D721Med (cell line): ENCODE measurements at regions not wholly inside any gene's neighbourhood (a gene's known extent, or its start where the extent isn't known, plus 50 kb on each side); places are given as distances from the start of the nearest gene placed in this dataset.

Source experiments
- DNase-seq: peaks from one replicate; pipeline ENCODE4 v3.0.0; 2011; ENCODE audit warnings: low spot score; ENCODE audit not compliant: insufficient read length
- FAIRE-seq: peaks from 2 replicates; lab custom pipeline; 2011; peaks lifted over from hg19 to GRCh38; lab: Jason Lieb, UNC
- CTCF ChIP-seq: IDR thresholded peaks from 2 replicates; pipeline ENCODE4 v1.5.1; 2012; ENCODE audit warnings: mild to moderate bottlenecking, control low read depth; ENCODE audit not compliant: insufficient read depth; ENCODE audit errors: missing control alignments

GRCh38 chr11:129680907-129681306 lies 134.7 kb upstream of the TMEM45B start:
- TF ChIP-seq CTCF, result no peak
- no peak for FAIRE-seq
- no peak for DNase-seq

- FAIRE-seq, result no peak
- no peak for DNase-seq
- TF ChIP-seq CTCF, result no peak
These were observed 134.1 kb upstream of the TMEM45B start for GRCh38 chr11:129681344-129682114.

- DNase-seq (no peak), FAIRE-seq (no peak)
- TF ChIP-seq CTCF, result no peak
These were observed 129.4 kb upstream of the TMEM45B start for GRCh38 chr11:129686269-129686668.

- no peak for TF ChIP-seq CTCF
- no peak for FAIRE-seq
- no peak for DNase-seq
These were observed 124.5 kb upstream of the TMEM45B start for GRCh38 chr11:129691142-129691541.

GRCh38 chr11:129694538-129694937 lies 121.1 kb upstream of the TMEM45B start:
- FAIRE-seq, result no peak

GRCh38 chr11:129694966-129695365 lies 120.7 kb upstream of the TMEM45B start:
- FAIRE-seq (no peak), DNase-seq (no peak)
- no peak for TF ChIP-seq CTCF

More at GRCh38 chr11:129694538-129694937, 121.1 kb upstream of the TMEM45B start:
- TF ChIP-seq CTCF, result no peak
- DNase-seq, result no peak

GRCh38 chr11:129695571-129696308 lies 119.9 kb upstream of the TMEM45B start:
- DNase-seq, result no peak
- FAIRE-seq, result no peak
- TF ChIP-seq CTCF, result peak; percentile 71
